ENCODE measurements at regions not wholly inside any gene's neighbourhood (a gene's known extent, or its start where the extent isn't known, plus 50 kb on each side); places are given as distances from the start of the nearest gene placed in this dataset.
"Not testable (repeated sequence)": the region's sequence is repeated elsewhere in the genome, so short reads cannot be mapped to it uniquely, and the experiment has no call there.

GRCh38 chr1:178664278-178664677, 60.8 kb upstream of the RALGPS2 start:
- no peak overlapping the region for H3K9ac ChIP-seq (ENCODE audit: low read depth, low read length)

GRCh38 chr1:178665579-178665978, 59.5 kb upstream of the RALGPS2 start:
- Histone ChIP-seq H3K36me3 (ENCODE audit: control insufficient read depth, insufficient read depth, low read length) (no peaks in the 10 kb centered on the region), H3K9ac (ENCODE audit: low read depth, low read length) (no peak overlapping the region), H3K4me1 (ENCODE audit: control insufficient read depth, insufficient read depth, low read length) (no peaks in the 10 kb centered on the region), H3K27me3 (ENCODE audit: control insufficient read depth, insufficient read depth, low read length) (no peaks in the 10 kb centered on the region), H3K9me3 (ENCODE audit: control insufficient read depth, insufficient read depth, low read length) (no peaks in the 10 kb centered on the region), H3K4me3 (ENCODE audit: low read depth, low read length) (no peak overlapping the region)

More at GRCh38 chr1:178664278-178664677, 60.8 kb upstream of the RALGPS2 start:
- Histone ChIP-seq H3K4me1 (ENCODE audit: control insufficient read depth, insufficient read depth, low read length) (no peaks in the 10 kb centered on the region), H3K27me3 (ENCODE audit: control insufficient read depth, insufficient read depth, low read length) (no peaks in the 10 kb centered on the region), H3K9me3 (ENCODE audit: control insufficient read depth, insufficient read depth, low read length) (no peaks in the 10 kb centered on the region), H3K4me3 (ENCODE audit: low read depth, low read length) (no peak overlapping the region), H3K36me3 (ENCODE audit: control insufficient read depth, insufficient read depth, low read length) (no peaks in the 10 kb centered on the region)

DNA sequence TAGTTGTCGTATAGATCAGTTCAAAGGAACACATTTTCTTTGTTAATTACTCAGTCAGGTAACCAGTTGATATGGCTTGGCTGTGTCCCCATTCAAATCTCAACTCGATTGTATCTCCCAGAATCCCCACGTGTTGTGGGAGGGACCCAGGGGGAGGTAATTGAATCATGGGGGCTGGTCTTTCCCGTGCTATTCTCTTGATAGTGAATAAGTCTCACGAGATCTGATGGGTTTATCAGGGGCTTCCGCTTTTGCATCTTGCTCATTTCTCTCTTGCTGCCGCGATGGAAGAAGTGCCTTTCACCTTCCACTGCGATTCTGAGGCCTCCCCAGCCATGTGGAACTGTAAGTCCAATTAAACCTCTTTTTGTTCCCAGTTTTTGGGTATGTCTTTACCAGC, 58.2 kb upstream of the RALGPS2 start:
- not testable (repeated sequence) for H3K9me3 ChIP-seq (ENCODE audit: control insufficient read depth, insufficient read depth, low read length); H3K4me3 ChIP-seq (ENCODE audit: low read depth, low read length); H3K27me3 ChIP-seq (ENCODE audit: control insufficient read depth, insufficient read depth, low read length); H3K36me3 ChIP-seq (ENCODE audit: control insufficient read depth, insufficient read depth, low read length); H3K4me1 ChIP-seq (ENCODE audit: control insufficient read depth, insufficient read depth, low read length); H3K9ac ChIP-seq (ENCODE audit: low read depth, low read length)

DNA sequence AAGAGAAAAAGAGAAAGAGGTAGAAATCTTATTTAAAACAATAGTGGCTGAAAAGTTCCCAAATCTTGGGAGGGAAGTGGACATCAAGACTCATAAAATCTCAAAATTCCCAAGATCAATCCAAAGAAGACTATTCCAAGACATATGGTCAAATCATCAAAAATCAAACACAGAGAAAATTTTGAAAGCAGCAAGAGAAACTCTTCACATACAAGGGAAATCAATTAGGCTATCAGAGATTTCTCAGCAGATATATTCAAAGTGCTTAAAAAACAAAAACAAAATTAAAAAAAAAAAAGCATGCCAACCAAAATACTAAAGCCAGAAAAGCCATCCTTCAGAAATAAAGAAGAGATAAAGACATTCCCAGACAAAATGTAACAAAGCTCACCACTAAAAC, 52.6 kb upstream of the RALGPS2 start:
- Histone ChIP-seq H3K4me1 (ENCODE audit: control insufficient read depth, insufficient read depth, low read length) (no peaks in the 10 kb centered on the region), H3K36me3 (ENCODE audit: control insufficient read depth, insufficient read depth, low read length) (no peaks in the 10 kb centered on the region), H3K9me3 (ENCODE audit: control insufficient read depth, insufficient read depth, low read length) (no peaks in the 10 kb centered on the region), H3K4me3 (ENCODE audit: low read depth, low read length) (no peak overlapping the region), H3K9ac (ENCODE audit: low read depth, low read length) (no peak overlapping the region), H3K27me3 (ENCODE audit: control insufficient read depth, insufficient read depth, low read length) (no peaks in the 10 kb centered on the region)

GRCh38 chr1:178674559-178674958, 50.5 kb upstream of the RALGPS2 start:
- not testable (repeated sequence) for H3K27me3 ChIP-seq (ENCODE audit: control insufficient read depth, insufficient read depth, low read length); H3K9ac ChIP-seq (ENCODE audit: low read depth, low read length); H3K4me3 ChIP-seq (ENCODE audit: low read depth, low read length); H3K4me1 ChIP-seq (ENCODE audit: control insufficient read depth, insufficient read depth, low read length); H3K36me3 ChIP-seq (ENCODE audit: control insufficient read depth, insufficient read depth, low read length); H3K9me3 ChIP-seq (ENCODE audit: control insufficient read depth, insufficient read depth, low read length)
